GM19043 (cell line): ENCODE measurements at regions not wholly inside any gene's neighbourhood (a gene's known extent, or its start where the extent isn't known, plus 50 kb on each side); places are given as distances from the start of the nearest gene placed in this dataset.
"Not testable (repeated sequence)": the region's sequence is repeated elsewhere in the genome, so short reads cannot be mapped to it uniquely, and the experiment has no call there.

Experiments used
- ATAC-seq: cut with Tn5 transposase; IDR thresholded peaks from one replicate; pipeline ENCODE4 v1.9.1; 2021; ENCODE audit warnings: low read depth; ENCODE audit not compliant: unreplicated experiment

GRCh38 chr2:5609201-5609600 is 83.0 kb upstream of the SOX11 start:
- no peak for ATAC-seq

DNA sequence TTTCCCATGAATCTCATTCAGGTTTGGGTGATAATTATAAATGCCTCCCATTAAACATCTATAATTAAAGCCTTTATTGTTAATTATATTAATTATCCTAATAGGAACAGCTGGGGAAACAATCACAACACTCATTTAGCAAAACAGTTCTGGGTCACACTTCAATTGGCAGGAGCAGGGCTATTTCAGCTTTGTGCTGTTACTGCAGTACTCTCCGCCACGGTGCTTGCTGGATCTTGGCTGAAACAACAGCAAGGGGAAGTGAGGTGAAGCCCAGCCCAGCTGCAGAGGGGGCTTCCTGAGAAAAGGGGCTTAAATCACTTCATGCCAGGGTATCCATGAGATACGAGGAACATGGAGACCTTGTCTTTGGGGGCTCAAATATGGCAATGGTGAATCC is 79.5 kb upstream of the SOX11 start:
- no peak for ATAC-seq

DNA sequence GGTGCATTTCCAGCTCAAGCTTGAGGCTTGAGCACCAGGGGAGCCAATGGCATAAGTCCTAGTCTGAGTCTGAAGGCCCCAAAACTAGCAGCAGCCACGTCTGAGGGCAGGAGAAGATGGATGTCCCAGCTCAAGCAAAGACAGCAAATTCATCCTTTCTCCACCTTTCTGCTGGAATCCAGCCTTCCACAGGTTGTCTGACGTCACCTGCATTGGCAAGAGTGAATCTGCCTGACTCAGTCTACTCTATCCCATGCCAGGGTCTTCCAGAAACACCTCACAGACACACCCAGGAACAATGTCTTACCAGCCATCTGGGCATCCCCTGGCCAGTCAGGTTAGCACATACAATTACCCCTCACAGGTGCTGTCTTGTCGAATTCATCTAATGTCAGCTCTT is 76.2 kb upstream of the SOX11 start:
- ATAC-seq: no peak

- ATAC-seq: no peak
Measured at GRCh38 chr2:5617358-5617757, 74.8 kb upstream of the SOX11 start.

- no peak for ATAC-seq
Measured at GRCh38 chr2:5617796-5618195, 74.4 kb upstream of the SOX11 start.

GRCh38 chr2:5618271-5618670 is 73.9 kb upstream of the SOX11 start:
- ATAC-seq: no peak

DNA sequence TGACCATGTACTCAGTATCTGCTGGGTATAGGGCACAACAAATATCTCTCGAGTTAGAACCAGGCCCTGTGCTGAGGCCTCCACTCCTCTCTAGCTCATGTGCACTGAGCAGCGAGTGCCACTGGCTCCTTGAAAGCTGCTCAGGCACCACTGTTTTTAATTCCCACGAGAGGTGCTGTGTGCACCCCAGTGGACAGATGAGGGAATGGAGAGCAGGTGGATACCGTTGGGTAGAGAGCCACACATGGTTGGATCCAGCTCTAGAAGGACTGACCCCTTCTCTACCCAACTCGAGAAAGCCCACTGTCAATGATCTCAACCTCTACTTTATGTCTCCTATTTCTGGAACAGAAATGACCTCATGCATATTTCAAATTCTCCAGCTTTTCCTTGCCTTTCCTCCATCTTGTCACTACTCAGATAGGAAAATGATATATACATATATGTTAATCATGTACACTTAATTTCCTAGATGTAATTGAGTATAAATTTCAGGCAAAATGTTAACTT is 66.6 kb upstream of the SOX11 start:
- not testable (repeated sequence) for ATAC-seq

DNA sequence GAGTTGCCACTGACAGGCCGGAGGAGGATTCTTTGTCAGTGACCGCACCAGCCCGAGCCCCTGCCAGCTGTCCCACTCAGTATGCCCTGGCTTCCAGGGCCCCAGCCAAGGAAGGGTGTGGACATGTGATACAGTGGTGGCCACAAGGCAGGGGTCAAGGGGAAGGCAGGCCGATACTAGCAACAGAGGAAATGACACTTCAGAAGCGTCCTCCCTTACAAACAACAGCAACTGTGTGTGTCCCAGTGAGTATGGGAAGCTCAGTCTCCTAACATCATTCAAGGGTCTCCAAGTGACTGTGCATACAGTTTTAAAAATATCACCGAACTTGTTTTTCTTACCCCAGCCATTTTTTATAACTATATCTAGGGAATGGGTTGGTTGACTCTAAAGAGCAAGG is 63.7 kb upstream of the SOX11 start:
- ATAC-seq: not testable (repeated sequence)

GRCh38 chr2:5629510-5629909 is 62.7 kb upstream of the SOX11 start:
- not testable (repeated sequence) for ATAC-seq

DNA sequence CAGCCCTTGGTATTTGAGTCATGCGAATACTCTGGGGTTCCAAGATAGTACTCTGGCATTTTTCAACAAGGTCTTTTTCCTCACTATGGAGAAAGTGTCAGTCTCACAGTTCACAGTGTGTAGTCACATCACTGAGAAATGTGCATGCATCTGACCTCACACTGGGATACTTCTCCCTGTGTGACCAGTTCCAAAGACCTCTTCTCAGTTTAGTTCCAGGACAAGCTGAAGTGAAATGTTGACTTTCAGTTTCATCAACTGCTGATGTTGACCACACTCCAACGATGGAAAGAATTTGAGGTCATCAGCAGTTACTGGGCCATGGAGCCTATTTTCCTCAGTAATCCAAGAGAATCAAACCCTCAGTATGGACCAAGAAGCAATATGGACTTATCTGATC is 55.1 kb upstream of the SOX11 start:
- not testable (repeated sequence) for ATAC-seq
